ENCODE measurements at regions not wholly inside any gene's neighbourhood (a gene's known extent, or its start where the extent isn't known, plus 50 kb on each side); places are given as distances from the start of the nearest gene placed in this dataset.

DNA sequence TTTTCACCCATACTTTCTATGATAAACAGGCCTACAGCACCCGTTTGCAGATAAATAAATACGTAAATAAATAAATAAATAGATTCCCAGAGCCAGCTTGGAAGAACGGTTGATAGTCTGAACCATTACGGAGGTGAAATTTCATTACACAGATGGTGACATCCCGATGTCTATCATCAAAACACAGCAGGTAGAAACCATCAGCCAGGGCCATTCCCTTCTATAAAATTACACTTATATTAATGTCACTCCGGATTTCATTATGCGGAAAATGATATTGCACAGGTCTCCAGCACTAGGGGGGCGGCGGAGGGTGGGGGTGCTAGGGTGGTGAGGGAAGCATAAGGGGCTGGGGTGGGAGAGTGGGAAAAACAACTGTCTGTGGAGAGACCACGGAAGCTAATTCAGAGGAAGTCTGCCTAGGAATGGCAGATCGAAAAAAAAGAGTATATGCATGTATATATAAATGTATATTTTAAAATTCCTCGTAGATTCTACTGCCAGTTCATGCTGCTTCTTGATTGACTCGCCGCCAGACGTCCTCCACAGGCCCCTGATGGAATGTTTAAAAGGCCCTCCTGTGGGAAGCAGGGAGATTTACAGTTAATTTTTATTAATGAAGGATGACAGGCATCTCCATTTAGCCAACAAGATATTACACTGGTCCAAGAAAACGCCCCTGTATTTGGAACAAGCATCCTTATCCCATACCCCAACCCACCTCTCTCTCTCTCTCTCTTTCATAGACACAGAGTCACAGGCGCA, 1906.0 kb upstream of the PIK3C3 start:
- H3K4me3 Mint-ChIP-seq = no peak overlapping the region
- no peaks in the 10 kb centered on the region for H3K27me3 Mint-ChIP-seq
- DNase-seq (ENCODE audit: low spot score in 2 of 2) (no peak), ATAC-seq (replicated peaks; ENCODE audit: extremely low read depth, poor library complexity, severe bottlenecking) (no peak)
- peaks cover 29% of the 10 kb centered on the region for H3K9me3 Mint-ChIP-seq
- H3K36me3 Mint-ChIP-seq (ENCODE audit: insufficient read depth) = no peaks in the 10 kb centered on the region
- H3K27ac Mint-ChIP-seq (ENCODE audit: low read depth) = no peak overlapping the region
- H3K4me1 Mint-ChIP-seq = no peaks in the 10 kb centered on the region

DNA sequence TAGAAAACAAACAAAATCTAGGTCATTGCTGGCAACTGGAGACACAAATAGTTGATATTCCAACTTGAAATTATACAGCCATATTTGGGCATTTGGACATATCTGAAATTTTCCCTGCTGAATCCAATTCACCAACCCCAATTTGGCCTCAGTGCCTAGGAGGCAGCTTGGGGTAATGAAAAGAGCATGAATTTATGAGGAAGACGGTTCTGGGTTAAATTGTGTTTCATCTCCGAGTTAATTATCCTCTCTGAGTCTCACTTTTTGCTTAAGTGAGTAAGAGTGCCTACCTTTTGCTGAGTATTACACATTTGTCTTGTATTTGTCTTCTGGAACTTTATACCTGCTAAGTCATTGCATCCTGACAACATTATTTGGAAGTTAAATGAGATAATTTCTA, 1906.8 kb upstream of the PIK3C3 start:
- Mint-ChIP-seq H3K27me3 (no peaks in the 10 kb centered on the region), H3K9me3 (peaks cover 34% of the 10 kb centered on the region), H3K27ac (ENCODE audit: low read depth) (no peak overlapping the region), H3K4me1 (no peaks in the 10 kb centered on the region), H3K4me3 (no peak overlapping the region), H3K36me3 (ENCODE audit: insufficient read depth) (no peaks in the 10 kb centered on the region)
- ATAC-seq (replicated peaks; ENCODE audit: extremely low read depth, poor library complexity, severe bottlenecking) (no peak), DNase-seq (ENCODE audit: low spot score in 2 of 2) (no peak)

DNA sequence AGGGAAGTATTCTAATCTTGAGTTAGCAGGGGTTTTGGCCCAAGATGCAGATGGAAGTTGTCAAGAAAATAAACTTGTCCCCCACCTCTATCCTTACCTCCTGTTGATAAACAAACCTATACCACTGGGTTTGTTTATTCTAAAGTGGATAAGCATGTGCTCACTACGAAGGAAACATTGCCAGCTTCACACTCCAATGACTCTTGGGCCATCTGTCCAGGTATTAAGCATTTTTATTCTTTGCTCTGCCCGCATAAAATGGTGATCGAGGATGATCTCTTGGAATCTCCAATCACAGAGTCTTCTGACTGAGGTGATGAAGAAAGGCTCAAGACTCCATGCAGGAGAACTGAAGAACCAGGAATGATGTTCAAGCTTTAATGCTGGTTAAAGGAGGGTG, 1908.4 kb upstream of the PIK3C3 start:
- no peaks in the 10 kb centered on the region for H3K4me1 Mint-ChIP-seq
- H3K4me3 Mint-ChIP-seq = no peak overlapping the region
- H3K27ac Mint-ChIP-seq (ENCODE audit: low read depth) = no peak overlapping the region
- DNase-seq (ENCODE audit: low spot score in 2 of 2) (no peak), ATAC-seq (replicated peaks; ENCODE audit: extremely low read depth, poor library complexity, severe bottlenecking) (no peak)
- H3K27me3 Mint-ChIP-seq = no peaks in the 10 kb centered on the region
- peaks cover 29% of the 10 kb centered on the region for H3K9me3 Mint-ChIP-seq
- H3K36me3 Mint-ChIP-seq (ENCODE audit: insufficient read depth) = no peaks in the 10 kb centered on the region

DNA sequence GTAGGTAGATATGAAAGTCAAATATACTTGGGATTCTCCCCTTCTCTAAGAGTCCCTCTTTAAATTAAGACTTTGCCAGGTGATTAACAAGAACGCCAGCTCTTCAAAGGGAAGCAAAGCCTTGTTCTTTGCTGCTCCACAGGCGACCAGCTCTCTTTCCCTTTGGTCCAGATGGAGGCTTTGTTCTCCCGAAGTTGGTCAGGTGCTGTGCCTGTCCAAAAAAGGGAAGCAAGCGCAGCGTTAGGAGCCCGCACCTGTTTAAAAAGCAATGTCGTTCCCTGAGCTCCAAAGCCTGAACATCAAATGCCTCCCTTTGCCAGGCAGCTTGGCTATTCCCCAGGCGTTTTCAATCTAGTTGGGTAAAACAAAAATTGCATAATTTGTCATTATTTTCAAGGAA, 1913.1 kb upstream of the PIK3C3 start:
- H3K36me3 Mint-ChIP-seq (ENCODE audit: insufficient read depth) = no peaks in the 10 kb centered on the region
- no peaks in the 10 kb centered on the region for H3K4me1 Mint-ChIP-seq
- H3K27me3 Mint-ChIP-seq = no peaks in the 10 kb centered on the region

DNA sequence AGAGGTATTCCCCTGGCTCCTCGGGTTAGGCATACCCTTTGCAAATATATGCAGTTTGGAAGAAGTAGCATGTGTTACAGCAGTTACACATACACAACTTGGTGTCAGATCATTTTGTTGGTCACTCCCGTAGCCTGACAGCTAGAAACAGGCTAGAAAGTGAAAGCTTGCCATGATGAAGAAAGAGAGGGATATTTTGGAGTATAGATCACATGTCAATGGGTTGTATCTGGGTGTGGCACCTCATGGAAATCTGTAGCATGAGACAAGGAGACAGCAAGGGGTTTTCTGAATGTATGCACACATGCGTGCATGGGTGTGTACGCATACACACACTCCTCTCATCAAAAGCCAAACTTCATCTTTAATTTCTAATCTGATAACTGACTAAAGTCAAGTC, 1914.5 kb upstream of the PIK3C3 start:
- no peaks in the 10 kb centered on the region for H3K4me1 Mint-ChIP-seq
- ATAC-seq (replicated peaks; ENCODE audit: extremely low read depth, poor library complexity, severe bottlenecking) (no peak), DNase-seq (ENCODE audit: low spot score in 2 of 2) (no peak)
- no peaks in the 10 kb centered on the region for H3K27me3 Mint-ChIP-seq
- no peaks in the 10 kb centered on the region for H3K36me3 Mint-ChIP-seq (ENCODE audit: insufficient read depth)
- H3K9me3 Mint-ChIP-seq = peaks cover 20% of the 10 kb centered on the region
- no peak overlapping the region for H3K27ac Mint-ChIP-seq (ENCODE audit: low read depth)
- no peak overlapping the region for H3K4me3 Mint-ChIP-seq

More for the DNA sequence above, 1913.1 kb upstream of the PIK3C3 start:
- peaks cover 28% of the 10 kb centered on the region for H3K9me3 Mint-ChIP-seq
- no peak overlapping the region for H3K27ac Mint-ChIP-seq (ENCODE audit: low read depth)
- DNase-seq (ENCODE audit: low spot score in 2 of 2) (no peak), ATAC-seq (replicated peaks; ENCODE audit: extremely low read depth, poor library complexity, severe bottlenecking) (no peak)
- H3K4me3 Mint-ChIP-seq = no peak overlapping the region

DNA sequence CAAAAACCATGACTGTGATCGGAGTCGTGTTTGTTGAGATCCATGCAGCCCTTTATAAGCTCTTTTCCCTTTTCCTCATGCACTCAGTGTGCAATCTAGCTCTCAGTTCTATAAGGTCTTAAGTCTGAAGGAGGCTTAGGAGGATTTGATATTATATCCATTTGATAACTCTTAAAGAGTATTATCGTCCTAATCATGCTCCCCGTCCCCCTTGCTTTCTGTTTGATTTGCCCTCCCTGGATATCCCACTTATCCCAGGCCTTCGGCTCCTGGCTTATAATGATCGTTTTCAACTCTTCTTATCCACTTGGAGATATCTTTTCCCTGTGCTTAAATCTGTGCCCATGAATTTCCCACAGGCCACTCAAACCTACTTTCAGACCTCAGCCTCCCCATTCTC, 1917.7 kb upstream of the PIK3C3 start:
- no peak for DNase-seq (ENCODE audit: low spot score in 2 of 2)
- ATAC-seq (replicated peaks; ENCODE audit: extremely low read depth, poor library complexity, severe bottlenecking) = no peak
- H3K4me1 Mint-ChIP-seq = no peaks in the 10 kb centered on the region
- H3K36me3 Mint-ChIP-seq (ENCODE audit: insufficient read depth) = no peaks in the 10 kb centered on the region
- H3K27me3 Mint-ChIP-seq = no peaks in the 10 kb centered on the region
- H3K4me3 Mint-ChIP-seq = no peak overlapping the region
- H3K27ac Mint-ChIP-seq (ENCODE audit: low read depth) = no peak overlapping the region
- H3K9me3 Mint-ChIP-seq = peaks cover 12% of the 10 kb centered on the region

DNA sequence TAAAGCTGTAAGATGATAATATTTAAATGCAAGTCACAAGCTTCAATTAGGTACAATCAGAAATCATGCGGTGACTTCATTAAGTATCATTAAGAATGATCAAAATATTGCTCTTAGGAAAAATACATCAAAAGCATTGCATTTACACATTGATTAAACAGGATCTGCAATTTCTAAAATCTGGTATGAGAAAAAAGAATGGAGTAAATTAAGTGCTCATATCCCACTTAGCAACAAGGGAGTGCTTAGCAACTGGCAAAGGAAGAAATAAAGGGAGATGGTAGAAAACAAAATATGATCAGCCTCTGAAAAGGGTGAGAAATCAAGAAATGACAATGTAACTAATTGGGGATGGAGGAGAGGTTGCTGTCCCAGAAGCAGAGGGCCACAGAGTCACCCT, 1918.2 kb upstream of the PIK3C3 start:
- H3K27ac Mint-ChIP-seq (ENCODE audit: low read depth) = no peak overlapping the region

DNA sequence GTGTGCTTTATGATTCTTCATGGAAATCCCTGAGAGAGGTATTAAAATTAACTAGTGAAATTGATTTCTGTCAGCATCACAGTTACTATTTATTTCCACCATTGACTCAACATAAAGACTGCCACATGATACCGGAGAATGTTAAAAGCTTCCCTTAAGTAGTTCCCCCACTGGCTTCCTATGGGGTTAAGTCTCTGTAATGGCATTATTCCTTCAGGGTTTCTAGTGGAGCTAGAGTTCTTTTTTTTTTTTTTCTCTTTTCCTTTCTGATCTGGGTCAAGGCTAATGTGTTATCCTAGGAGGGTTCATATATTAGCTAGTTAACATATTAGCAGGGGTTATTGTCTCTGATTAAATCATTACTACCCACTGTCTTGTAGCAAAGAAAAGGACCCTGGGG, 1919.1 kb upstream of the PIK3C3 start:
- ATAC-seq (replicated peaks; ENCODE audit: extremely low read depth, poor library complexity, severe bottlenecking) (no peak), DNase-seq (ENCODE audit: low spot score in 2 of 2) (no peak)
- Mint-ChIP-seq H3K27ac (ENCODE audit: low read depth) (no peak overlapping the region), H3K9me3 (peaks cover 12% of the 10 kb centered on the region), H3K27me3 (no peaks in the 10 kb centered on the region), H3K4me1 (no peaks in the 10 kb centered on the region), H3K36me3 (ENCODE audit: insufficient read depth) (no peaks in the 10 kb centered on the region), H3K4me3 (no peak overlapping the region)

More for the DNA sequence above, 1918.2 kb upstream of the PIK3C3 start:
- H3K9me3 Mint-ChIP-seq = peaks cover 12% of the 10 kb centered on the region
- ATAC-seq (replicated peaks; ENCODE audit: extremely low read depth, poor library complexity, severe bottlenecking) (no peak), DNase-seq (ENCODE audit: low spot score in 2 of 2) (no peak)
- H3K36me3 Mint-ChIP-seq (ENCODE audit: insufficient read depth) = no peaks in the 10 kb centered on the region
- H3K27me3 Mint-ChIP-seq = no peaks in the 10 kb centered on the region
- no peak overlapping the region for H3K4me3 Mint-ChIP-seq
- no peaks in the 10 kb centered on the region for H3K4me1 Mint-ChIP-seq

DNA sequence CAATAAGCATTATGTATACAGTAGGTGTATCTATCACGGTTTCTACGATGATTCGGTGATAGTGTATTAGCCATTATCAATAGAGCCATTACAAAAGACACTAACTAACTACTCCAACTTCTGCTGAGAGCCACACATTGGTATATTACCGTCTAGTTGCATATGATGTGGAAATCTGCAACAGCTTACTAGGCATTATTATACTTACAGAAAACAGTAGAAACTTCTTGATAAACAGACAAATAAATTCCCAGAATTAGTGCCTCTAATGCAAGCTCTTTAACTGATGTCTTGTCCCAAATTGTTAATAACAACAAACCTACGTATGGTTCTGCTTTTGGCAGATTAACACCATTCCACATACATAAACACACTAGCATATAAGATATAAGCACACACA, 1923.0 kb upstream of the PIK3C3 start:
- no peaks in the 10 kb centered on the region for H3K9me3 Mint-ChIP-seq
- no peak for ATAC-seq (replicated peaks; ENCODE audit: extremely low read depth, poor library complexity, severe bottlenecking)
- no peak overlapping the region for H3K4me3 Mint-ChIP-seq
- H3K27me3 Mint-ChIP-seq = no peaks in the 10 kb centered on the region
- H3K27ac Mint-ChIP-seq (ENCODE audit: low read depth) = no peak overlapping the region
- peaks cover 2% of the 10 kb centered on the region for H3K36me3 Mint-ChIP-seq (ENCODE audit: insufficient read depth)
- DNase-seq (ENCODE audit: low spot score in 2 of 2) = no peak
- no peaks in the 10 kb centered on the region for H3K4me1 Mint-ChIP-seq

DNA sequence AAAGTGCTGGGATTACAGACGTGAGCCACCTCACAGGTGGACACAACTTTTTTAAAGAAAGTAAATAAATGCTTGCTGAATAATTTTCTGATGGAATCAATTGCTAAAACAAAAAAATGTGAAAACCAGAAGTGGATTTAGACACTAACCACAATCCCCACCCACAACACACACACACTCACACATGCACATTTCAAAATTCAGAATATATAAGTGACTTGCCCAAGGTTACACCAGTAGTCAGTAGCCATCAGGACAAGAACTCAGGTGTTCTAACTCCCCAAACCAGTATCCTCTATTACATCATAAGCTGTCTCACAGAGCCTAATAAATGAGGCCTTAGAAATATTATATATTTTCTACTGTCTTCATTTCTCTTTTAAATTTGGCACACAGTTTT, 1923.6 kb upstream of the PIK3C3 start:
- DNase-seq (ENCODE audit: low spot score in 2 of 2) = no peak
- H3K27me3 Mint-ChIP-seq = no peaks in the 10 kb centered on the region
- peaks cover 2% of the 10 kb centered on the region for H3K36me3 Mint-ChIP-seq (ENCODE audit: insufficient read depth)
- no peaks in the 10 kb centered on the region for H3K4me1 Mint-ChIP-seq
- no peak overlapping the region for H3K4me3 Mint-ChIP-seq
- no peak overlapping the region for H3K27ac Mint-ChIP-seq (ENCODE audit: low read depth)
- no peaks in the 10 kb centered on the region for H3K9me3 Mint-ChIP-seq
- no peak for ATAC-seq (replicated peaks; ENCODE audit: extremely low read depth, poor library complexity, severe bottlenecking)

DNA sequence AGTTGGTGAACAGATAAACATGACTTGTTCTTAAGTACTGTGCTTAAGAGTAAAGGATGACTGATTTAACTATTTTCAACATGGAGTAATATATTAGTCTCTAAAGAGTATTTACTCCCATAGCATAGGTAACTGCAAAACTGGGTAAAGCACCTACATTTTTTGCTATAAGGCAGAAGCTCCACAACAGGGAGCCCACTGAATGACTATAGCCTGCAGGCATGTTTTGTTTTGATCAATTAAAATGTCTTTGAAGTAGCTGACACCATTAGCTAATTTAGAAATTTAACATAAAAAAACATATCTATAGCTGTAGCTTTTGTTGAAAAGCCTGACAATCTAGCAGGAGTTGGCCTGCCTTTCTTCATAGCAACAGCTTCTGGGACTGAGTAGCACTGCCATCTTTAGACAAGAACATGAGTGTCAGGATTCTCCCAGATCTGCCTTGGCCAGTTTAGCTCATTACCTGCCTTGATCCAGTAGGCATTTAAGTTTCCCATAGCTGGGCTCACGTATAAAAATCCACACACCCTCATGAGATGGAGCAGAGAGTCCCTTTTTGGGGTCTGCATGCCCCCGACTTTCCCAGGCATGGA, 1935.1 kb upstream of the PIK3C3 start:
- H3K4me3 Mint-ChIP-seq = no peak overlapping the region
- DNase-seq (ENCODE audit: low spot score in 2 of 2) (no peak), ATAC-seq (replicated peaks; ENCODE audit: extremely low read depth, poor library complexity, severe bottlenecking) (no peak)
- H3K27me3 Mint-ChIP-seq = no peaks in the 10 kb centered on the region
- no peaks in the 10 kb centered on the region for H3K36me3 Mint-ChIP-seq (ENCODE audit: insufficient read depth)
- H3K4me1 Mint-ChIP-seq = no peaks in the 10 kb centered on the region
- H3K9me3 Mint-ChIP-seq = peaks cover 36% of the 10 kb centered on the region
- no peak overlapping the region for H3K27ac Mint-ChIP-seq (ENCODE audit: low read depth)

DNA sequence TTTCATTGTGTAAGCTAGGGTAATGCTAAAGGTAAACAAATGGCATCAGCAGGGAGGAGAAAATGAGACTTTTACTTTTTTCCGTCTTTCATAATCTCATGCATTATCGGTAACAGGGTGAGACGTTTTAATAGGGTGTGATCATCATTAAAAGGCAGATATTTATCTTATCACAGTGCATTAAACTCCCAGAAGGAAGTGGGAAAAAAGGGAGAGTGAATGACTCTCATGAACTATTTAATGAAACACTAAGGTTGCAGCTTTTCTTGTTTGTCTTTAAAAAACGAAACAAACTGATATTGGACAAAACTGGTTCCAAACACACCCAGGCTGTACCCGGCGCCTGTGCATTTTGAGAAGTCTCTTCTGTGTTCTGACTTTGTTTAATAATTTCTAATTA, 1936.8 kb upstream of the PIK3C3 start:
- ATAC-seq (replicated peaks; ENCODE audit: extremely low read depth, poor library complexity, severe bottlenecking) (no peak), DNase-seq (ENCODE audit: low spot score in 2 of 2) (no peak)
- Mint-ChIP-seq H3K27me3 (no peaks in the 10 kb centered on the region), H3K4me1 (no peaks in the 10 kb centered on the region), H3K9me3 (peaks cover 27% of the 10 kb centered on the region), H3K4me3 (no peak overlapping the region), H3K27ac (ENCODE audit: low read depth) (no peak overlapping the region), H3K36me3 (ENCODE audit: insufficient read depth) (no peaks in the 10 kb centered on the region)

DNA sequence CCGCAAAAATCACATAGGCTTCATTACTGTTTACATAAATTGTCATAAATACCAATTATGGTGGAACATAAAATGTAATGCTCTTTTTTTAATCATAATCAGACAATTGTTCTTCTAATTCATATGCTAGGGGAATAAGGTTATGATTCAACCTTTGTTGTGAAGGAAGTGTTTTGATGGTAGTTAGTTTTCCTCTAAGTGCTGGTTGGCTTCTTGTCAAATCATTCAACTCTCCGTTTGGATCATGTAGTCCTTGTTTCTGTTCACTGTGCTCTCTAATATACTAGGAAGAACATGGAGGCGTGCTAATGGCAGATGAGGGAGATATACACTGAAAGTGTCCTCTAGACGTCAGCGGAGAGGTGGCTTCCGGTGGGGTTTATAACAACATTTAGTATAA, 1938.0 kb upstream of the PIK3C3 start:
- no peaks in the 10 kb centered on the region for H3K27me3 Mint-ChIP-seq
- peaks cover 21% of the 10 kb centered on the region for H3K9me3 Mint-ChIP-seq
- no peak overlapping the region for H3K27ac Mint-ChIP-seq (ENCODE audit: low read depth)
- H3K36me3 Mint-ChIP-seq (ENCODE audit: insufficient read depth) = no peaks in the 10 kb centered on the region
- DNase-seq (ENCODE audit: low spot score in 2 of 2) (no peak), ATAC-seq (replicated peaks; ENCODE audit: extremely low read depth, poor library complexity, severe bottlenecking) (no peak)
- no peak overlapping the region for H3K4me3 Mint-ChIP-seq
- no peaks in the 10 kb centered on the region for H3K4me1 Mint-ChIP-seq

Measured in central memory CD8-positive, alpha-beta T cell (primary cell).